Neural progenitor cell (in vitro differentiated cells): ENCODE measurements at regions not wholly inside any gene's neighbourhood (a gene's known extent, or its start where the extent isn't known, plus 50 kb on each side); places are given as distances from the start of the nearest gene placed in this dataset.

Experiments used
- EZH2 ChIP-seq: fragments of 200-600 bp; sonication (generic); IDR thresholded peaks from 2 replicates; pipeline ENCODE4 v1.6.1; 2017; ENCODE audit warnings: antibody characterized with exemption, mild to moderate bottlenecking, moderate library complexity
- EZH2phosphoT487 ChIP-seq: fragments of 200-600 bp; sonication (generic); IDR thresholded peaks from 2 replicates; pipeline ENCODE4 v1.6.1; 2017; ENCODE audit warnings: antibody characterized with exemption
- TF ChIP-seq, protein P1 (sequence below): fragments of 200-600 bp; sonication (generic); IDR thresholded peaks from 2 replicates; pipeline ENCODE4 v1.5.1; 2017; ENCODE audit warnings: antibody characterized with exemption, mild to moderate bottlenecking

DNA sequence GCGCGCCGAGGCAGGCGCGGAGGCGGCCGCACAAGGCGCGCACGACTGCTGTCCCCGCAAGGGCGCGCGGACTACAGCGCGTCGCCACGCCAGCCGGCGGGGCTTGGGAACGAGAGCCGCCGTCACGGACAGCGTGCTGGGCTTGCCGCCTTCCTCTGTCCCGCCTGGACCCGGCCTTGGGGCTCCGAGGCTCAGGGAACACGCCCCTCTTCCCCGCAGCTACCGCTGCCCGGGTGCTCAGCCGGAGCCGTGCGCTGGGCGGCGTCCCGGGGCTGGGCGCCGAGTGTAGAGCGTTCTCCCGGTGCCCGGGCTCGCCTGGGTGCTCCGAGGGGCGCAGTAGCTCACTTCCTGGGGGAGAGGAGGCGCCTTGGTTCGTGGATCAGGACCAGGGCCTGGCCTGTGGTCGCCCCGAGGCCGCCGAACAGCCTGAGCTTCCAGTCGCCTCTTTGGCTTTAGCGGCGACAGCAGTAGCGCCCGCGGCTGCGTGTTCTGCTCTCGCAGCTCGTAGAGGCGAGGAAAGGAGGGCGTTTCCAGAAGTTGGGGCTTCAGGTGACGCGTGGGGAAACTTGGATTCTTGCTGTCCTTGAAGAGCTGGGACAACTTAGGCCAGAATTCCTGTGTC, 226.7 kb upstream of the C2CD4B start:
- TF ChIP-seq, protein P1, sequence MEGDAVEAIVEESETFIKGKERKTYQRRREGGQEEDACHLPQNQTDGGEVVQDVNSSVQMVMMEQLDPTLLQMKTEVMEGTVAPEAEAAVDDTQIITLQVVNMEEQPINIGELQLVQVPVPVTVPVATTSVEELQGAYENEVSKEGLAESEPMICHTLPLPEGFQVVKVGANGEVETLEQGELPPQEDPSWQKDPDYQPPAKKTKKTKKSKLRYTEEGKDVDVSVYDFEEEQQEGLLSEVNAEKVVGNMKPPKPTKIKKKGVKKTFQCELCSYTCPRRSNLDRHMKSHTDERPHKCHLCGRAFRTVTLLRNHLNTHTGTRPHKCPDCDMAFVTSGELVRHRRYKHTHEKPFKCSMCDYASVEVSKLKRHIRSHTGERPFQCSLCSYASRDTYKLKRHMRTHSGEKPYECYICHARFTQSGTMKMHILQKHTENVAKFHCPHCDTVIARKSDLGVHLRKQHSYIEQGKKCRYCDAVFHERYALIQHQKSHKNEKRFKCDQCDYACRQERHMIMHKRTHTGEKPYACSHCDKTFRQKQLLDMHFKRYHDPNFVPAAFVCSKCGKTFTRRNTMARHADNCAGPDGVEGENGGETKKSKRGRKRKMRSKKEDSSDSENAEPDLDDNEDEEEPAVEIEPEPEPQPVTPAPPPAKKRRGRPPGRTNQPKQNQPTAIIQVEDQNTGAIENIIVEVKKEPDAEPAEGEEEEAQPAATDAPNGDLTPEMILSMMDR, result no peak
- no peak for TF ChIP-seq EZH2
- TF ChIP-seq EZH2phosphoT487, result no peak
